Endothelial cell of umbilical vein (primary cell): ENCODE measurements at regions not wholly inside any gene's neighbourhood (a gene's known extent, or its start where the extent isn't known, plus 50 kb on each side); places are given as distances from the start of the nearest gene placed in this dataset.

Experiments
- BruUV-seq: library from RNA; stranded (reverse); fragments of 400-500 nt; replicated peaks from 2 replicates; lab custom pipeline; 2021; lab: Mats Ljungman, UMichigan
- CTCF ChIA-PET: fragments of 300-600, 350-600 bp; sonication (Branson Sonifier 250); formaldehyde crosslinking; loops from one replicate; lab custom pipeline; 2021; ENCODE audit warnings: antibody characterized with exemption, inconsistent platforms; lab: Charles Lee
- POLR2A ChIA-PET: fragments of 300-600, 350-600 bp; sonication (Branson Sonifier 250); formaldehyde crosslinking; loops from one replicate; lab custom pipeline; 2021; ENCODE audit warnings: antibody characterized with exemption, inconsistent platforms; lab: Charles Lee
- DNase-seq: peaks from one replicate; pipeline ENCODE4 v3.0.0-alpha.2; 2011; ENCODE audit warnings: low read depth, low spot score
- FAIRE-seq: peaks from 2 replicates; lab custom pipeline; 2011; peaks lifted over from hg19 to GRCh38; lab: Jason Lieb, UNC
- H2AFZ ChIP-seq: 2 replicates; pipeline ENCODE4 v1.6.0; 2012; ENCODE audit warnings: low read depth, low read length, control low read depth, inconsistent platforms
- H3K27ac ChIP-seq: 2 replicates; pipeline ENCODE4 v1.5.1; 2011; ENCODE audit warnings: low read depth, mild to moderate bottlenecking, control low read depth, low read length, moderate library complexity; ENCODE audit not compliant: insufficient read depth
- H3K27me3 ChIP-seq, 2 experiments: 2 replicates each; pipeline versions ENCODE4 v1.6.0 to v1.6.1; 2011; ENCODE audit warnings: low read length in 2 of 2, mixed read lengths in 1 of 2; ENCODE audit not compliant: control insufficient read depth in 2 of 2, insufficient read depth in 2 of 2
- H3K36me3 ChIP-seq, 2 experiments: 2 replicates in 1 of 2; 3 replicates in 1 of 2; pipeline ENCODE4 v1.5.1; 2011; ENCODE audit warnings: low read length in 2 of 2, mild to moderate bottlenecking in 1 of 2, moderate library complexity in 1 of 2; ENCODE audit not compliant: control insufficient read depth in 2 of 2, insufficient read depth in 2 of 2; ENCODE audit errors: extremely low read depth in 1 of 2
- H3K4me1 ChIP-seq: 3 replicates; pipeline ENCODE4 v1.5.1; 2011; ENCODE audit warnings: mild to moderate bottlenecking, low read length; ENCODE audit not compliant: control insufficient read depth, insufficient read depth; ENCODE audit errors: extremely low read depth
- H3K4me2 ChIP-seq: 2 replicates; pipeline ENCODE4 v1.6.1; 2011; ENCODE audit warnings: low read length, control low read depth, mixed read lengths; ENCODE audit not compliant: insufficient read depth
- H3K4me3 ChIP-seq, 3 experiments: fragments of 200-600 bp in 1 of 3; sonication (generic), shearing (Covaris generic) in 1 of 3; replicated peaks in 1 of 3; 2 replicates each; pipeline ENCODE4 v1.5.1; 2011 to 2016; ENCODE audit warnings: control low read depth in 3 of 3, low read length in 3 of 3, mild to moderate bottlenecking in 2 of 3, inconsistent platforms in 1 of 3, low read depth in 1 of 3, moderate library complexity in 1 of 3; ENCODE audit not compliant: insufficient read depth in 1 of 3
- H3K79me2 ChIP-seq: 2 replicates; pipeline ENCODE4 v1.6.0; 2012; ENCODE audit warnings: low read length, inconsistent platforms; ENCODE audit not compliant: control insufficient read depth, insufficient read depth
- H3K9ac ChIP-seq: replicated peaks from 2 replicates; pipeline ENCODE3; 2011; ENCODE audit warnings: low read length, control low read depth; ENCODE audit not compliant: insufficient read depth; ENCODE audit errors: extremely low read depth
- H3K9me1 ChIP-seq: replicated peaks from 3 replicates; pipeline ENCODE4 v1.6.0; 2011; ENCODE audit warnings: mild to moderate bottlenecking, low read length; ENCODE audit not compliant: control insufficient read depth, insufficient read depth; ENCODE audit errors: extremely low read depth
- H3K9me3 ChIP-seq: replicated peaks from 2 replicates; pipeline ENCODE4 v1.5.1; 2012; ENCODE audit warnings: low read length, inconsistent platforms; ENCODE audit not compliant: control insufficient read depth, insufficient read depth
- H4K20me1 ChIP-seq: replicated peaks from 2 replicates; pipeline ENCODE3; 2011; ENCODE audit warnings: mild to moderate bottlenecking, low read length; ENCODE audit not compliant: control insufficient read depth, insufficient read depth; ENCODE audit errors: extremely low read depth
- EZH2 ChIP-seq: IDR thresholded peaks from 2 replicates; pipeline ENCODE4 v1.6.1; 2012; ENCODE audit warnings: borderline replicate concordance, low read depth, mild to moderate bottlenecking, moderate library complexity, low read length, inconsistent platforms; ENCODE audit not compliant: severe bottlenecking
- FOS ChIP-seq: IDR thresholded peaks from 2 replicates; pipeline ENCODE4 v1.6.1; 2011; ENCODE audit warnings: mild to moderate bottlenecking, low read length, moderate library complexity, borderline replicate concordance; ENCODE audit not compliant: insufficient read depth
- GATA2 ChIP-seq: IDR thresholded peaks from 2 replicates; pipeline ENCODE4 v1.7.0; 2011; ENCODE audit warnings: low read depth, mild to moderate bottlenecking, moderate library complexity, mixed read lengths, low read length; ENCODE audit not compliant: insufficient read length, insufficient read depth
- JUN ChIP-seq: IDR thresholded peaks from 2 replicates; pipeline ENCODE4 v1.6.1; 2011; ENCODE audit warnings: borderline replicate concordance, low read depth; ENCODE audit not compliant: insufficient read length, insufficient read depth
- MYC ChIP-seq: IDR thresholded peaks from one replicate; pipeline ENCODE4 v1.6.1; 2011; ENCODE audit warnings: mild to moderate bottlenecking, low read depth, low read length
- POLR2A ChIP-seq: IDR thresholded peaks from 2 replicates; pipeline ENCODE4 v1.6.1; 2012; ENCODE audit warnings: low read depth, mild to moderate bottlenecking, control low read depth, low read length
- POLR2AphosphoS5 ChIP-seq: IDR thresholded peaks from 2 replicates; pipeline ENCODE4 v1.6.1; 2012; ENCODE audit warnings: low read depth, mild to moderate bottlenecking, control low read depth, low read length, moderate library complexity; ENCODE audit not compliant: insufficient read depth
- dilution Hi-C: fragments of 300-500 bp; cut with MboI; formaldehyde crosslinking; loops from one replicate; pipeline ENCODE4 v1.15.0; 2019; ENCODE audit warnings: low sequenced_read_pairs; ENCODE audit not compliant: extremely low pct_ligation_motif_present
- intact Hi-C: fragments of 100-400 bp; cut with micrococcal nuclease; formaldehyde crosslinking; loops from one replicate; pipeline ENCODE4 v1.10.0; 2022
- TF ChIP-seq, protein P1 (sequence below): IDR thresholded peaks from 2 replicates; pipeline ENCODE4 v1.6.1; 2011; ENCODE audit not compliant: insufficient read depth, insufficient read length
- TF ChIP-seq, protein P2 (sequence below), 2 donors: IDR thresholded peaks; 1 replicate in 1 of 2; 2 replicates in 1 of 2; pipeline ENCODE4 v1.5.1; 2011; ENCODE audit warnings: low read length in 2 of 2, mild to moderate bottlenecking in 2 of 2, moderate library complexity in 2 of 2, control low read depth in 1 of 2, inconsistent platforms in 1 of 2, low read depth in 1 of 2; ENCODE audit not compliant: insufficient read depth in 1 of 2; ENCODE audit errors: extremely low read depth in 1 of 2

- Histone ChIP-seq H3K36me3 (no peaks in the 10 kb centered on the region), H3K9me3 (no peaks in the 10 kb centered on the region), H3K9me1 (no peaks in the 10 kb centered on the region), H2AFZ (no peak overlapping the region), H3K27ac (no peak overlapping the region), H3K9ac (no peak overlapping the region), H3K27me3 (no peaks in the 10 kb centered on the region), H3K4me3 (no peak overlapping the region), H3K4me1 (no peaks in the 10 kb centered on the region), H3K79me2 (no peaks in the 10 kb centered on the region), H3K4me2 (no peak overlapping the region), H4K20me1 (no peaks in the 10 kb centered on the region)
- intact Hi-C loops (no loop called here), dilution Hi-C loops (no loop called here)
- FAIRE-seq (no peak), DNase-seq (no peak)
- ChIA-PET CTCF (no interaction called here), POLR2A (no interaction called here)
- TF ChIP-seq, protein P1, sequence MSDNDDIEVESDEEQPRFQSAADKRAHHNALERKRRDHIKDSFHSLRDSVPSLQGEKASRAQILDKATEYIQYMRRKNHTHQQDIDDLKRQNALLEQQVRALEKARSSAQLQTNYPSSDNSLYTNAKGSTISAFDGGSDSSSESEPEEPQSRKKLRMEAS: no peak
- TF ChIP-seq EZH2 (no peak), FOS (no peak), POLR2AphosphoS5 (no peak)
- TF ChIP-seq, protein P2, sequence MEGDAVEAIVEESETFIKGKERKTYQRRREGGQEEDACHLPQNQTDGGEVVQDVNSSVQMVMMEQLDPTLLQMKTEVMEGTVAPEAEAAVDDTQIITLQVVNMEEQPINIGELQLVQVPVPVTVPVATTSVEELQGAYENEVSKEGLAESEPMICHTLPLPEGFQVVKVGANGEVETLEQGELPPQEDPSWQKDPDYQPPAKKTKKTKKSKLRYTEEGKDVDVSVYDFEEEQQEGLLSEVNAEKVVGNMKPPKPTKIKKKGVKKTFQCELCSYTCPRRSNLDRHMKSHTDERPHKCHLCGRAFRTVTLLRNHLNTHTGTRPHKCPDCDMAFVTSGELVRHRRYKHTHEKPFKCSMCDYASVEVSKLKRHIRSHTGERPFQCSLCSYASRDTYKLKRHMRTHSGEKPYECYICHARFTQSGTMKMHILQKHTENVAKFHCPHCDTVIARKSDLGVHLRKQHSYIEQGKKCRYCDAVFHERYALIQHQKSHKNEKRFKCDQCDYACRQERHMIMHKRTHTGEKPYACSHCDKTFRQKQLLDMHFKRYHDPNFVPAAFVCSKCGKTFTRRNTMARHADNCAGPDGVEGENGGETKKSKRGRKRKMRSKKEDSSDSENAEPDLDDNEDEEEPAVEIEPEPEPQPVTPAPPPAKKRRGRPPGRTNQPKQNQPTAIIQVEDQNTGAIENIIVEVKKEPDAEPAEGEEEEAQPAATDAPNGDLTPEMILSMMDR (IDR thresholded peaks at IDR 0.05; ENCODE audit: extremely low read depth in 1 of 2, insufficient read depth in 1 of 2, low read depth in 1 of 2, low read length in 2 of 2): no peak
- BruUV-seq: no TSS peak
Observed at GRCh38 chr13:68292601-68293000, 1062.5 kb upstream of the PCDH9 start.

- no peaks in the 10 kb centered on the region for H3K79me2 ChIP-seq
- ChIA-PET POLR2A (no interaction called here), CTCF (no interaction called here)
- no peak overlapping the region for H3K9ac ChIP-seq
- no peaks in the 10 kb centered on the region for H3K9me3 ChIP-seq
- no peaks in the 10 kb centered on the region for H3K9me1 ChIP-seq
- intact Hi-C loops (no loop called here), dilution Hi-C loops (no loop called here)
- no peaks in the 10 kb centered on the region for H4K20me1 ChIP-seq
- no peaks in the 10 kb centered on the region for H3K4me1 ChIP-seq
- no peak overlapping the region for H3K4me2 ChIP-seq
- no peak for FAIRE-seq
- TF ChIP-seq FOS (no peak), POLR2A (no peak), EZH2 (no peak), MYC (no peak), POLR2AphosphoS5 (no peak), JUN (no peak), GATA2 (no peak)
- TF ChIP-seq, protein P2 (IDR thresholded peaks at IDR 0.05; ENCODE audit: extremely low read depth in 1 of 2, insufficient read depth in 1 of 2, low read depth in 1 of 2, low read length in 2 of 2): no peak
- TF ChIP-seq, protein P1: no peak
- no peak overlapping the region for H2AFZ ChIP-seq
- no peak for DNase-seq
- BruUV-seq: no TSS peak
- H3K27me3 ChIP-seq: no peaks in the 10 kb centered on the region
- H3K36me3 ChIP-seq: no peaks in the 10 kb centered on the region
- H3K4me3 ChIP-seq: no peak overlapping the region
- no peak overlapping the region for H3K27ac ChIP-seq
Observed at GRCh38 chr13:68291595-68291994, 1061.5 kb upstream of the PCDH9 start.
